Spleen (tissue), 7 donors: ENCODE measurements at regions not wholly inside any gene's neighbourhood (a gene's known extent, or its start where the extent isn't known, plus 50 kb on each side); places are given as distances from the start of the nearest gene placed in this dataset.

Experiments used
- POLR2A ChIP-seq, 3 donors: fragments of 450-650 bp; IDR thresholded peaks; one replicate each; pipeline ENCODE4 v1.5.1; 2017; ENCODE audit warnings: antibody characterized with exemption in 3 of 3, mild to moderate bottlenecking in 1 of 3
- TF ChIP-seq, protein P1 (sequence below), 11 experiments: fragments of 200-600 bp in 7 of 11; fragments of 450-650 bp in 4 of 11; sonication (generic) in 4 of 11; IDR thresholded peaks in 8 of 11; conservative IDR thresholded peaks in 3 of 11; 1 replicate in 7 of 11; 2 replicates in 4 of 11; pipeline versions ENCODE4 v1.4.0 to v1.8.0; 2016 to 2021; ENCODE audit warnings: antibody characterized with exemption in 11 of 11, inconsistent platforms in 4 of 11, mild to moderate bottlenecking in 1 of 11
- donor health status: DM: no; HTN: no; CAD: no; lungs with moderate emphysema.
- donor health status: DM: no; HTN: no; CAD: no.
- donor health status: DM: no; HTN: no; CAD: no.

DNA sequence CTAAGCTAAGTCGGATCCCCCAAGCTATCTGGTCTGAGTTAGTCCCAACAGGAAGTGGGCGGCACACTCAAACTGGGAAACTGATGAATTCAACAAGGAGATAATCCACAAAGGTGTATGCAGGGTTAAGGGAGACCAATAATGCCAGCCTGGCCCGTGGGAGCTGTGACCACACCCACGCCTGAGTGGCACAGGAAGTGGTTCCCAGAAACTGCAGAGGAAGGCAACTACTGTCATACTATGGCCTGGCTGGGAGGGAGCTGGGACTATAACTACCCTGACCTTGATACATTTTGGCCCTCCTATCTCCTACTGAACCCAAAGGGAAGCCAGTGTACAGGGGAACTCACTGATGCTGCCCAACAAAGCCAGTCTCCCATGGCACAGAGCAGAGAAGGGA, 85.5 kb upstream of the TDRD3 start:
- no peak for TF ChIP-seq POLR2A (IDR thresholded peaks at IDR 0.05)
- TF ChIP-seq, protein P1, sequence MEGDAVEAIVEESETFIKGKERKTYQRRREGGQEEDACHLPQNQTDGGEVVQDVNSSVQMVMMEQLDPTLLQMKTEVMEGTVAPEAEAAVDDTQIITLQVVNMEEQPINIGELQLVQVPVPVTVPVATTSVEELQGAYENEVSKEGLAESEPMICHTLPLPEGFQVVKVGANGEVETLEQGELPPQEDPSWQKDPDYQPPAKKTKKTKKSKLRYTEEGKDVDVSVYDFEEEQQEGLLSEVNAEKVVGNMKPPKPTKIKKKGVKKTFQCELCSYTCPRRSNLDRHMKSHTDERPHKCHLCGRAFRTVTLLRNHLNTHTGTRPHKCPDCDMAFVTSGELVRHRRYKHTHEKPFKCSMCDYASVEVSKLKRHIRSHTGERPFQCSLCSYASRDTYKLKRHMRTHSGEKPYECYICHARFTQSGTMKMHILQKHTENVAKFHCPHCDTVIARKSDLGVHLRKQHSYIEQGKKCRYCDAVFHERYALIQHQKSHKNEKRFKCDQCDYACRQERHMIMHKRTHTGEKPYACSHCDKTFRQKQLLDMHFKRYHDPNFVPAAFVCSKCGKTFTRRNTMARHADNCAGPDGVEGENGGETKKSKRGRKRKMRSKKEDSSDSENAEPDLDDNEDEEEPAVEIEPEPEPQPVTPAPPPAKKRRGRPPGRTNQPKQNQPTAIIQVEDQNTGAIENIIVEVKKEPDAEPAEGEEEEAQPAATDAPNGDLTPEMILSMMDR (IDR thresholded peaks at IDR 0.05 in 8 of 11, conservative IDR thresholded peaks at IDR 0.05 in 3 of 11): no peak
